H1 (cell line): ENCODE measurements at regions not wholly inside any gene's neighbourhood (a gene's known extent, or its start where the extent isn't known, plus 50 kb on each side); places are given as distances from the start of the nearest gene placed in this dataset.

ENCODE experiments used
- BACH1 ChIP-seq: IDR thresholded peaks from 2 replicates; pipeline ENCODE4 v1.6.1; 2012; ENCODE audit warnings: low read length, improper control_type of control experiment
- CTBP2 ChIP-seq: IDR thresholded peaks from 2 replicates; pipeline ENCODE4 v1.7.0; 2011; ENCODE audit warnings: borderline replicate concordance, mild to moderate bottlenecking, moderate library complexity, mixed read lengths, low read length; ENCODE audit not compliant: insufficient read depth, insufficient read length
- JUND ChIP-seq: IDR thresholded peaks from 2 replicates; pipeline ENCODE4 v1.6.1; 2011; ENCODE audit warnings: mild to moderate bottlenecking, improper control_type of control experiment, low read length
- SIN3A ChIP-seq, 2 experiments: IDR thresholded peaks in 1 of 2; conservative IDR thresholded peaks in 1 of 2; 2 replicates each; pipeline ENCODE4 v1.6.1; 2011 to 2012; ENCODE audit warnings: low read length in 2 of 2, improper control_type of control experiment in 1 of 2, low read depth in 1 of 2, mild to moderate bottlenecking in 1 of 2
- TF ChIP-seq, protein P1 (sequence below): fragments of 300-600 bp; sonication (generic); IDR thresholded peaks from 2 replicates; pipeline ENCODE4 v1.7.1; 2012; ENCODE audit warnings: low read length, moderate library complexity, mild to moderate bottlenecking, inconsistent platforms; ENCODE audit not compliant: insufficient replicate concordance

DNA sequence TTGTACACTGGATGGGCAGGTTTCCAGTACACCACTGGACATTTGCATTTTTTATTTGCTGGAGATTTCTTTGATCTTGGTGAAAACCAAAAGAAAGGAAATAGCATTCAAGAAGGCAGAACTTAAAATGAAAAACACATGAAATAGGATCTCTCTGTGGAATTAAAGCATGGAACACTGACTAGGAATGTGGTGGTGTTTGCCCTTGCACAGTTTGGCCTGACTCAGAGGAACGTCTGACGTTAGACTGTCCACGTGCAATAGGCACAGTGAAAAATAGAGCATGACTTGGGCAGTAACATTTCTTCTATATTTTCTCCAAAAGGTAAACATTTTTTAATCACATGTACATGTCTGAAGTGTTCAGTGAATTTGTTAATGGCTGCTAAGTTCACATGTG is 474.1 kb upstream of the PRICKLE1 start (continued):
- TF ChIP-seq, protein P1, sequence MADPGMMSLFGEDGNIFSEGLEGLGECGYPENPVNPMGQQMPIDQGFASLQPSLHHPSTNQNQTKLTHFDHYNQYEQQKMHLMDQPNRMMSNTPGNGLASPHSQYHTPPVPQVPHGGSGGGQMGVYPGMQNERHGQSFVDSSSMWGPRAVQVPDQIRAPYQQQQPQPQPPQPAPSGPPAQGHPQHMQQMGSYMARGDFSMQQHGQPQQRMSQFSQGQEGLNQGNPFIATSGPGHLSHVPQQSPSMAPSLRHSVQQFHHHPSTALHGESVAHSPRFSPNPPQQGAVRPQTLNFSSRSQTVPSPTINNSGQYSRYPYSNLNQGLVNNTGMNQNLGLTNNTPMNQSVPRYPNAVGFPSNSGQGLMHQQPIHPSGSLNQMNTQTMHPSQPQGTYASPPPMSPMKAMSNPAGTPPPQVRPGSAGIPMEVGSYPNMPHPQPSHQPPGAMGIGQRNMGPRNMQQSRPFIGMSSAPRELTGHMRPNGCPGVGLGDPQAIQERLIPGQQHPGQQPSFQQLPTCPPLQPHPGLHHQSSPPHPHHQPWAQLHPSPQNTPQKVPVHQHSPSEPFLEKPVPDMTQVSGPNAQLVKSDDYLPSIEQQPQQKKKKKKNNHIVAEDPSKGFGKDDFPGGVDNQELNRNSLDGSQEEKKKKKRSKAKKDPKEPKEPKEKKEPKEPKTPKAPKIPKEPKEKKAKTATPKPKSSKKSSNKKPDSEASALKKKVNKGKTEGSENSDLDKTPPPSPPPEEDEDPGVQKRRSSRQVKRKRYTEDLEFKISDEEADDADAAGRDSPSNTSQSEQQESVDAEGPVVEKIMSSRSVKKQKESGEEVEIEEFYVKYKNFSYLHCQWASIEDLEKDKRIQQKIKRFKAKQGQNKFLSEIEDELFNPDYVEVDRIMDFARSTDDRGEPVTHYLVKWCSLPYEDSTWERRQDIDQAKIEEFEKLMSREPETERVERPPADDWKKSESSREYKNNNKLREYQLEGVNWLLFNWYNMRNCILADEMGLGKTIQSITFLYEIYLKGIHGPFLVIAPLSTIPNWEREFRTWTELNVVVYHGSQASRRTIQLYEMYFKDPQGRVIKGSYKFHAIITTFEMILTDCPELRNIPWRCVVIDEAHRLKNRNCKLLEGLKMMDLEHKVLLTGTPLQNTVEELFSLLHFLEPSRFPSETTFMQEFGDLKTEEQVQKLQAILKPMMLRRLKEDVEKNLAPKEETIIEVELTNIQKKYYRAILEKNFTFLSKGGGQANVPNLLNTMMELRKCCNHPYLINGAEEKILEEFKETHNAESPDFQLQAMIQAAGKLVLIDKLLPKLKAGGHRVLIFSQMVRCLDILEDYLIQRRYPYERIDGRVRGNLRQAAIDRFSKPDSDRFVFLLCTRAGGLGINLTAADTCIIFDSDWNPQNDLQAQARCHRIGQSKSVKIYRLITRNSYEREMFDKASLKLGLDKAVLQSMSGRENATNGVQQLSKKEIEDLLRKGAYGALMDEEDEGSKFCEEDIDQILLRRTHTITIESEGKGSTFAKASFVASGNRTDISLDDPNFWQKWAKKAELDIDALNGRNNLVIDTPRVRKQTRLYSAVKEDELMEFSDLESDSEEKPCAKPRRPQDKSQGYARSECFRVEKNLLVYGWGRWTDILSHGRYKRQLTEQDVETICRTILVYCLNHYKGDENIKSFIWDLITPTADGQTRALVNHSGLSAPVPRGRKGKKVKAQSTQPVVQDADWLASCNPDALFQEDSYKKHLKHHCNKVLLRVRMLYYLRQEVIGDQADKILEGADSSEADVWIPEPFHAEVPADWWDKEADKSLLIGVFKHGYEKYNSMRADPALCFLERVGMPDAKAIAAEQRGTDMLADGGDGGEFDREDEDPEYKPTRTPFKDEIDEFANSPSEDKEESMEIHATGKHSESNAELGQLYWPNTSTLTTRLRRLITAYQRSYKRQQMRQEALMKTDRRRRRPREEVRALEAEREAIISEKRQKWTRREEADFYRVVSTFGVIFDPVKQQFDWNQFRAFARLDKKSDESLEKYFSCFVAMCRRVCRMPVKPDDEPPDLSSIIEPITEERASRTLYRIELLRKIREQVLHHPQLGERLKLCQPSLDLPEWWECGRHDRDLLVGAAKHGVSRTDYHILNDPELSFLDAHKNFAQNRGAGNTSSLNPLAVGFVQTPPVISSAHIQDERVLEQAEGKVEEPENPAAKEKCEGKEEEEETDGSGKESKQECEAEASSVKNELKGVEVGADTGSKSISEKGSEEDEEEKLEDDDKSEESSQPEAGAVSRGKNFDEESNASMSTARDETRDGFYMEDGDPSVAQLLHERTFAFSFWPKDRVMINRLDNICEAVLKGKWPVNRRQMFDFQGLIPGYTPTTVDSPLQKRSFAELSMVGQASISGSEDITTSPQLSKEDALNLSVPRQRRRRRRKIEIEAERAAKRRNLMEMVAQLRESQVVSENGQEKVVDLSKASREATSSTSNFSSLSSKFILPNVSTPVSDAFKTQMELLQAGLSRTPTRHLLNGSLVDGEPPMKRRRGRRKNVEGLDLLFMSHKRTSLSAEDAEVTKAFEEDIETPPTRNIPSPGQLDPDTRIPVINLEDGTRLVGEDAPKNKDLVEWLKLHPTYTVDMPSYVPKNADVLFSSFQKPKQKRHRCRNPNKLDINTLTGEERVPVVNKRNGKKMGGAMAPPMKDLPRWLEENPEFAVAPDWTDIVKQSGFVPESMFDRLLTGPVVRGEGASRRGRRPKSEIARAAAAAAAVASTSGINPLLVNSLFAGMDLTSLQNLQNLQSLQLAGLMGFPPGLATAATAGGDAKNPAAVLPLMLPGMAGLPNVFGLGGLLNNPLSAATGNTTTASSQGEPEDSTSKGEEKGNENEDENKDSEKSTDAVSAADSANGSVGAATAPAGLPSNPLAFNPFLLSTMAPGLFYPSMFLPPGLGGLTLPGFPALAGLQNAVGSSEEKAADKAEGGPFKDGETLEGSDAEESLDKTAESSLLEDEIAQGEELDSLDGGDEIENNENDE = no peak
- TF ChIP-seq CTBP2 (no peak), BACH1 (no peak), JUND (no peak), SIN3A (conservative IDR thresholded peaks at IDR 0.05 in 1 of 2, IDR thresholded peaks at IDR 0.05 in 1 of 2; ENCODE audit: low read depth in 1 of 2, low read length in 2 of 2) (no peak)
